ENCODE measurements at regions not wholly inside any gene's neighbourhood (a gene's known extent, or its start where the extent isn't known, plus 50 kb on each side); places are given as distances from the start of the nearest gene placed in this dataset.

DNA sequence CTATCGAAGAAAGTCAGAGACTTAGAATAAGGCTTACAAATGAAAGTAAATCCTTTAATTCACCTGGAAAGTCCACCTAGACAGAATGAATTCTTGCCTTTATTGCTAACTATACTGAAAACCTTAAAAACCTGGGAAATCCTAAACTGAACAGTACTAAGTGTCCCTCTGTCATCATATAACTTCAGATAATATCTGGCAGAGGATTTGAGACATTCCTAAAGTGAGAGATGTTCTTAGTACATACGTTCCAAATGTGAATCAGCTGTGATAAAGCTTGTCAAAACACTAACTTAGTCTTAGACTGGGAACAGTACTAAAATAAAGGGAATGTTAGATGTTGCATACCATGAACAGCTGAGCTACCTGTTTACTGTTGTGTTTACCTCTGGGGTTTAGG, 121.7 kb downstream of the TNFSF18 start:
- TF ChIP-seq, protein P1, sequence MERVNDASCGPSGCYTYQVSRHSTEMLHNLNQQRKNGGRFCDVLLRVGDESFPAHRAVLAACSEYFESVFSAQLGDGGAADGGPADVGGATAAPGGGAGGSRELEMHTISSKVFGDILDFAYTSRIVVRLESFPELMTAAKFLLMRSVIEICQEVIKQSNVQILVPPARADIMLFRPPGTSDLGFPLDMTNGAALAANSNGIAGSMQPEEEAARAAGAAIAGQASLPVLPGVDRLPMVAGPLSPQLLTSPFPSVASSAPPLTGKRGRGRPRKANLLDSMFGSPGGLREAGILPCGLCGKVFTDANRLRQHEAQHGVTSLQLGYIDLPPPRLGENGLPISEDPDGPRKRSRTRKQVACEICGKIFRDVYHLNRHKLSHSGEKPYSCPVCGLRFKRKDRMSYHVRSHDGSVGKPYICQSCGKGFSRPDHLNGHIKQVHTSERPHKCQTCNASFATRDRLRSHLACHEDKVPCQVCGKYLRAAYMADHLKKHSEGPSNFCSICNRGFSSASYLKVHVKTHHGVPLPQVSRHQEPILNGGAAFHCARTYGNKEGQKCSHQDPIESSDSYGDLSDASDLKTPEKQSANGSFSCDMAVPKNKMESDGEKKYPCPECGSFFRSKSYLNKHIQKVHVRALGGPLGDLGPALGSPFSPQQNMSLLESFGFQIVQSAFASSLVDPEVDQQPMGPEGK (CRISPR knock-in tag; IDR thresholded peaks at IDR 0.05; ENCODE audit: borderline replicate concordance) = no peak
- TF ChIP-seq, protein P2, sequence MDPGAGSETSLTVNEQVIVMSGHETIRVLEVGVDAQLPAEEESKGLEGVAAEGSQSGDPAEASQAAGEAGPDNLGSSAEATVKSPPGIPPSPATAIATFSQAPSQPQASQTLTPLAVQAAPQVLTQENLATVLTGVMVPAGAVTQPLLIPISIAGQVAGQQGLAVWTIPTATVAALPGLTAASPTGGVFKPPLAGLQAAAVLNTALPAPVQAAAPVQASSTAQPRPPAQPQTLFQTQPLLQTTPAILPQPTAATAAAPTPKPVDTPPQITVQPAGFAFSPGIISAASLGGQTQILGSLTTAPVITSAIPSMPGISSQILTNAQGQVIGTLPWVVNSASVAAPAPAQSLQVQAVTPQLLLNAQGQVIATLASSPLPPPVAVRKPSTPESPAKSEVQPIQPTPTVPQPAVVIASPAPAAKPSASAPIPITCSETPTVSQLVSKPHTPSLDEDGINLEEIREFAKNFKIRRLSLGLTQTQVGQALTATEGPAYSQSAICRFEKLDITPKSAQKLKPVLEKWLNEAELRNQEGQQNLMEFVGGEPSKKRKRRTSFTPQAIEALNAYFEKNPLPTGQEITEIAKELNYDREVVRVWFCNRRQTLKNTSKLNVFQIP (CRISPR knock-in tag; IDR thresholded peaks at IDR 0.05; ENCODE audit: borderline replicate concordance, low read depth) = peak; percentile 13; the same call in 1 of the 2 replicates
- ATAC-seq = peak; percentile 8

DNA sequence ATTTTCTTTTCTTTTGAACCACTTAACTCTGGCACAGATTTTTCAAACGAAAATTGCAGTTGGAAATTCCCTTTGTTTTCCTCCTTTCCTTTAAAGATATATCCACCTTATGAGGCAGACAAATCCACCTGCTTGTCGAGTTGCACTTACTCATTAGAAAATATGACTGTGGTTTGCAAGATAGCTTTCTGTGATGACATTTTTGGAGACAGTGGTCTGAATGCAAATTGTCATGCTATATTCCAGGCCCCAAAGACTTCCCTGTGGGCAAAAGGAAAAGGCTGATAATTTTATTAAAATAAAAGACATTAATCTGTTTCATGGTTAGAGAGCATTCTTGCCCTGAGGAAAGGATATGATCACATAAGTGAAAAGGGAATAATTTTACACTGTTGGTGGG, 120.6 kb downstream of the TNFSF18 start:
- TF ChIP-seq ZNF8 (CRISPR knock-in tag; IDR thresholded peaks at IDR 0.05) (no peak), PPARA (CRISPR knock-in tag; IDR thresholded peaks at IDR 0.05; ENCODE audit: borderline replicate concordance) (no peak), ISL1 (CRISPR knock-in tag; IDR thresholded peaks at IDR 0.05) (peak; percentile 86), CSDC2 (CRISPR knock-in tag; IDR thresholded peaks at IDR 0.05) (no peak), ZNF70 (CRISPR knock-in tag; IDR thresholded peaks at IDR 0.05) (no peak), SNAI2 (CRISPR knock-in tag; IDR thresholded peaks at IDR 0.05) (no peak), ZC3H10 (CRISPR knock-in tag; IDR thresholded peaks at IDR 0.05) (peak; percentile 99), TOX (CRISPR knock-in tag; IDR thresholded peaks at IDR 0.05; ENCODE audit: borderline replicate concordance) (peak; percentile 94), GLIS3 (CRISPR knock-in tag; IDR thresholded peaks at IDR 0.05) (no peak), RARB (CRISPR knock-in tag; IDR thresholded peaks at IDR 0.05) (peak; percentile 93), BACH2 (CRISPR knock-in tag; IDR thresholded peaks at IDR 0.05; ENCODE audit: borderline replicate concordance) (no peak), ZFP3 (CRISPR knock-in tag; IDR thresholded peaks at IDR 0.05) (no peak), ESRRG (CRISPR knock-in tag; IDR thresholded peaks at IDR 0.05) (no peak), ZFP30 (CRISPR knock-in tag; IDR thresholded peaks at IDR 0.05) (no peak), ARNTL (CRISPR knock-in tag; IDR thresholded peaks at IDR 0.05; ENCODE audit: borderline replicate concordance, low read depth) (no peak), OSR1 (CRISPR knock-in tag; IDR thresholded peaks at IDR 0.05) (no peak), TCF4 (CRISPR knock-in tag; IDR thresholded peaks at IDR 0.05; ENCODE audit: borderline replicate concordance) (no peak), ZNF565 (CRISPR knock-in tag; conservative IDR thresholded peaks at IDR 0.05; ENCODE audit: low read depth) (no peak)
- TF ChIP-seq, protein P1 (CRISPR knock-in tag; IDR thresholded peaks at IDR 0.05; ENCODE audit: borderline replicate concordance) = peak; percentile 82; the same call in 1 of the 2 replicates
- TF ChIP-seq, protein P3, sequence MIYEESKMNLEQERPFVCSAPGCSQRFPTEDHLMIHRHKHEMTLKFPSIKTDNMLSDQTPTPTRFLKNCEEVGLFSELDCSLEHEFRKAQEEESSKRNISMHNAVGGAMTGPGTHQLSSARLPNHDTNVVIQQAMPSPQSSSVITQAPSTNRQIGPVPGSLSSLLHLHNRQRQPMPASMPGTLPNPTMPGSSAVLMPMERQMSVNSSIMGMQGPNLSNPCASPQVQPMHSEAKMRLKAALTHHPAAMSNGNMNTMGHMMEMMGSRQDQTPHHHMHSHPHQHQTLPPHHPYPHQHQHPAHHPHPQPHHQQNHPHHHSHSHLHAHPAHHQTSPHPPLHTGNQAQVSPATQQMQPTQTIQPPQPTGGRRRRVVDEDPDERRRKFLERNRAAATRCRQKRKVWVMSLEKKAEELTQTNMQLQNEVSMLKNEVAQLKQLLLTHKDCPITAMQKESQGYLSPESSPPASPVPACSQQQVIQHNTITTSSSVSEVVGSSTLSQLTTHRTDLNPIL (CRISPR knock-in tag; IDR thresholded peaks at IDR 0.05; ENCODE audit: low read depth) = no peak
- TF ChIP-seq, protein P2 (CRISPR knock-in tag; IDR thresholded peaks at IDR 0.05; ENCODE audit: borderline replicate concordance, low read depth) = no peak
- TF ChIP-seq, protein P4, sequence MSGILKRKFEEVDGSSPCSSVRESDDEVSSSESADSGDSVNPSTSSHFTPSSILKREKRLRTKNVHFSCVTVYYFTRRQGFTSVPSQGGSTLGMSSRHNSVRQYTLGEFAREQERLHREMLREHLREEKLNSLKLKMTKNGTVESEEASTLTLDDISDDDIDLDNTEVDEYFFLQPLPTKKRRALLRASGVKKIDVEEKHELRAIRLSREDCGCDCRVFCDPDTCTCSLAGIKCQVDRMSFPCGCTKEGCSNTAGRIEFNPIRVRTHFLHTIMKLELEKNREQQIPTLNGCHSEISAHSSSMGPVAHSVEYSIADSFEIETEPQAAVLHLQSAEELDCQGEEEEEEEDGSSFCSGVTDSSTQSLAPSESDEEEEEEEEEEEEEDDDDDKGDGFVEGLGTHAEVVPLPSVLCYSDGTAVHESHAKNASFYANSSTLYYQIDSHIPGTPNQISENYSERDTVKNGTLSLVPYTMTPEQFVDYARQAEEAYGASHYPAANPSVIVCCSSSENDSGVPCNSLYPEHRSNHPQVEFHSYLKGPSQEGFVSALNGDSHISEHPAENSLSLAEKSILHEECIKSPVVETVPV (CRISPR knock-in tag; IDR thresholded peaks at IDR 0.05) = no peak
- TF ChIP-seq, protein P5, sequence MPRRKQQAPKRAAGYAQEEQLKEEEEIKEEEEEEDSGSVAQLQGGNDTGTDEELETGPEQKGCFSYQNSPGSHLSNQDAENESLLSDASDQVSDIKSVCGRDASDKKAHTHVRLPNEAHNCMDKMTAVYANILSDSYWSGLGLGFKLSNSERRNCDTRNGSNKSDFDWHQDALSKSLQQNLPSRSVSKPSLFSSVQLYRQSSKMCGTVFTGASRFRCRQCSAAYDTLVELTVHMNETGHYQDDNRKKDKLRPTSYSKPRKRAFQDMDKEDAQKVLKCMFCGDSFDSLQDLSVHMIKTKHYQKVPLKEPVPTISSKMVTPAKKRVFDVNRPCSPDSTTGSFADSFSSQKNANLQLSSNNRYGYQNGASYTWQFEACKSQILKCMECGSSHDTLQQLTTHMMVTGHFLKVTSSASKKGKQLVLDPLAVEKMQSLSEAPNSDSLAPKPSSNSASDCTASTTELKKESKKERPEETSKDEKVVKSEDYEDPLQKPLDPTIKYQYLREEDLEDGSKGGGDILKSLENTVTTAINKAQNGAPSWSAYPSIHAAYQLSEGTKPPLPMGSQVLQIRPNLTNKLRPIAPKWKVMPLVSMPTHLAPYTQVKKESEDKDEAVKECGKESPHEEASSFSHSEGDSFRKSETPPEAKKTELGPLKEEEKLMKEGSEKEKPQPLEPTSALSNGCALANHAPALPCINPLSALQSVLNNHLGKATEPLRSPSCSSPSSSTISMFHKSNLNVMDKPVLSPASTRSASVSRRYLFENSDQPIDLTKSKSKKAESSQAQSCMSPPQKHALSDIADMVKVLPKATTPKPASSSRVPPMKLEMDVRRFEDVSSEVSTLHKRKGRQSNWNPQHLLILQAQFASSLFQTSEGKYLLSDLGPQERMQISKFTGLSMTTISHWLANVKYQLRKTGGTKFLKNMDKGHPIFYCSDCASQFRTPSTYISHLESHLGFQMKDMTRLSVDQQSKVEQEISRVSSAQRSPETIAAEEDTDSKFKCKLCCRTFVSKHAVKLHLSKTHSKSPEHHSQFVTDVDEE (CRISPR knock-in tag; IDR thresholded peaks at IDR 0.05) = no peak
- ATAC-seq = no peak
